PC-9 (cell line): ENCODE measurements at regions not wholly inside any gene's neighbourhood (a gene's known extent, or its start where the extent isn't known, plus 50 kb on each side); places are given as distances from the start of the nearest gene placed in this dataset.
A peak's percentile ranks its signal among the peaks of the same experiment; 100 is the strongest.

Experiments used
- BruUV-seq: library from RNA; stranded (reverse); fragments of 400-500 nt; replicated peaks from 2 replicates; lab custom pipeline; 2021; lab: Mats Ljungman, UMichigan
- CTCF ChIA-PET: fragments of 300-600 bp; sonication (Branson Sonifier 250); formaldehyde crosslinking; loops from one replicate; lab custom pipeline; 2022; ENCODE audit warnings: antibody characterized with exemption; lab: Charles Lee
- POLR2A ChIA-PET: fragments of 300-600 bp; sonication (Branson Sonifier 250); formaldehyde crosslinking; loops from one replicate; lab custom pipeline; 2022; ENCODE audit warnings: antibody characterized with exemption; ENCODE audit not compliant: unreplicated experiment; lab: Charles Lee
- DNase-seq, 2 experiments: peaks; one replicate each; pipeline versions ENCODE4 v3.0.0 to v3.0.0-alpha.2; 2015 to 2022; ENCODE audit warnings: mixed read lengths in 1 of 2
- H2AFZ ChIP-seq: fragments of 200-600 bp; sonication (generic); 2 replicates; pipeline ENCODE4 v1.8.1; 2017; ENCODE audit warnings: antibody characterized with exemption
- H3F3A ChIP-seq: fragments of 200-600 bp; sonication (generic); 2 replicates; pipeline ENCODE4 v1.8.1; 2017; ENCODE audit warnings: antibody characterized with exemption, mild to moderate bottlenecking, low read depth; ENCODE audit not compliant: insufficient read depth
- H3K27ac ChIP-seq: fragments of 200-600 bp; sonication (generic); 2 replicates; pipeline ENCODE4 v1.6.1; 2016; ENCODE audit warnings: mixed run types
- H3K27me3 ChIP-seq: fragments of 200-600 bp; sonication (generic); 2 replicates; pipeline ENCODE4 v1.6.1; 2016; ENCODE audit warnings: low read depth, mixed run types; ENCODE audit not compliant: insufficient read depth
- H3K36me3 ChIP-seq: fragments of 200-600 bp; sonication (generic); 2 replicates; pipeline ENCODE4 v1.6.1; 2016; ENCODE audit warnings: low read depth, mixed run types
- H3K4me1 ChIP-seq: fragments of 200-600 bp; sonication (generic); replicated peaks from 2 replicates; pipeline ENCODE4 v1.6.1; 2016; ENCODE audit warnings: mixed run types; ENCODE audit not compliant: insufficient read depth
- H3K4me2 ChIP-seq: fragments of 200-600 bp; sonication (generic); 2 replicates; pipeline ENCODE4 v1.6.1; 2017; ENCODE audit warnings: mixed run types
- H3K4me3 ChIP-seq: fragments of 200-600 bp; sonication (generic); 2 replicates; pipeline ENCODE4 v1.6.1; 2016; ENCODE audit warnings: mixed run types
- H3K79me2 ChIP-seq: fragments of 200-600 bp; sonication (generic); 2 replicates; pipeline ENCODE4 v1.6.1; 2017; ENCODE audit warnings: low read depth, mixed run types
- H3K9me2 ChIP-seq: fragments of 200-600 bp; sonication (generic); 2 replicates; pipeline ENCODE4 v1.8.1; 2017; ENCODE audit warnings: mild to moderate bottlenecking; ENCODE audit not compliant: insufficient read depth
- H3K9me3 ChIP-seq: fragments of 200-600 bp; sonication (generic); 2 replicates; pipeline ENCODE4 v1.8.1; 2016; ENCODE audit warnings: low read depth; ENCODE audit not compliant: insufficient read depth
- H4K20me1 ChIP-seq: fragments of 200-600 bp; sonication (generic); 2 replicates; pipeline ENCODE4 v1.8.1; 2017; ENCODE audit not compliant: insufficient read depth
- EZH2 ChIP-seq: fragments of 200-600 bp; sonication (generic); IDR thresholded peaks from 2 replicates; pipeline ENCODE4 v1.8.0; 2017; ENCODE audit warnings: antibody characterized with exemption, low read depth
- intact Hi-C: fragments of 100-400 bp; cut with micrococcal nuclease; formaldehyde crosslinking; loops from one replicate; pipeline ENCODE4 v1.10.0; 2022; ENCODE audit not compliant: unreplicated experiment
- TF ChIP-seq, protein P1 (sequence below): fragments of 200-600 bp; sonication (generic); conservative IDR thresholded peaks from 2 replicates; pipeline ENCODE4 v1.6.1; 2017; ENCODE audit warnings: mixed run types, antibody characterized with exemption, mild to moderate bottlenecking, moderate library complexity

- POLR2A ChIA-PET, result interaction anchor here (0.7 kb wide), 1 partner anchor 11 kb away, joined by 4 read pairs; no protein-coding TSS in a partner anchor
- no TSS peak for BruUV-seq
- Histone ChIP-seq H3K27ac (no peak overlapping the region), H4K20me1 (no peaks in the 10 kb centered on the region), H3K4me1 (peaks cover 11% of the 10 kb centered on the region), H3K4me2 (no peak overlapping the region), H3K4me3 (no peak overlapping the region), H3K9me2 (no peaks in the 10 kb centered on the region), H3K27me3 (no peaks in the 10 kb centered on the region), H3F3A (no peaks in the 10 kb centered on the region), H2AFZ (no peak overlapping the region), H3K79me2 (no peaks in the 10 kb centered on the region), H3K9me3 (no peaks in the 10 kb centered on the region), H3K36me3 (no peaks in the 10 kb centered on the region)
- TF ChIP-seq, protein P1, sequence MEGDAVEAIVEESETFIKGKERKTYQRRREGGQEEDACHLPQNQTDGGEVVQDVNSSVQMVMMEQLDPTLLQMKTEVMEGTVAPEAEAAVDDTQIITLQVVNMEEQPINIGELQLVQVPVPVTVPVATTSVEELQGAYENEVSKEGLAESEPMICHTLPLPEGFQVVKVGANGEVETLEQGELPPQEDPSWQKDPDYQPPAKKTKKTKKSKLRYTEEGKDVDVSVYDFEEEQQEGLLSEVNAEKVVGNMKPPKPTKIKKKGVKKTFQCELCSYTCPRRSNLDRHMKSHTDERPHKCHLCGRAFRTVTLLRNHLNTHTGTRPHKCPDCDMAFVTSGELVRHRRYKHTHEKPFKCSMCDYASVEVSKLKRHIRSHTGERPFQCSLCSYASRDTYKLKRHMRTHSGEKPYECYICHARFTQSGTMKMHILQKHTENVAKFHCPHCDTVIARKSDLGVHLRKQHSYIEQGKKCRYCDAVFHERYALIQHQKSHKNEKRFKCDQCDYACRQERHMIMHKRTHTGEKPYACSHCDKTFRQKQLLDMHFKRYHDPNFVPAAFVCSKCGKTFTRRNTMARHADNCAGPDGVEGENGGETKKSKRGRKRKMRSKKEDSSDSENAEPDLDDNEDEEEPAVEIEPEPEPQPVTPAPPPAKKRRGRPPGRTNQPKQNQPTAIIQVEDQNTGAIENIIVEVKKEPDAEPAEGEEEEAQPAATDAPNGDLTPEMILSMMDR, result no peak
- TF ChIP-seq EZH2, result no peak
- no peak for DNase-seq
- intact Hi-C loops, result no loop called here
- CTCF ChIA-PET, result no interaction called here
Observed at GRCh38 chr12:28955491-28955890, 193.6 kb upstream of the FAR2 start.

GRCh38 chr12:28955931-28956330 lies 193.1 kb upstream of the FAR2 start:
- Histone ChIP-seq H3K36me3 (no peaks in the 10 kb centered on the region), H3K4me3 (no peak overlapping the region), H3F3A (no peaks in the 10 kb centered on the region), H3K9me3 (no peaks in the 10 kb centered on the region), H3K4me1 (peaks cover 11% of the 10 kb centered on the region), H3K27me3 (no peaks in the 10 kb centered on the region), H3K9me2 (no peaks in the 10 kb centered on the region), H4K20me1 (no peaks in the 10 kb centered on the region), H3K27ac (no peak overlapping the region), H3K79me2 (no peaks in the 10 kb centered on the region), H2AFZ (no peak overlapping the region), H3K4me2 (no peak overlapping the region)
- ChIA-PET POLR2A (interaction anchor here (0.7 kb wide), 1 partner anchor 12 kb away, joined by 4 read pairs; no protein-coding TSS in a partner anchor), CTCF (no interaction called here)
- BruUV-seq, result no TSS peak
- TF ChIP-seq EZH2, result no peak
- TF ChIP-seq, protein P1, result no peak
- DNase-seq, result no peak
- intact Hi-C loops, result no loop called here

DNA sequence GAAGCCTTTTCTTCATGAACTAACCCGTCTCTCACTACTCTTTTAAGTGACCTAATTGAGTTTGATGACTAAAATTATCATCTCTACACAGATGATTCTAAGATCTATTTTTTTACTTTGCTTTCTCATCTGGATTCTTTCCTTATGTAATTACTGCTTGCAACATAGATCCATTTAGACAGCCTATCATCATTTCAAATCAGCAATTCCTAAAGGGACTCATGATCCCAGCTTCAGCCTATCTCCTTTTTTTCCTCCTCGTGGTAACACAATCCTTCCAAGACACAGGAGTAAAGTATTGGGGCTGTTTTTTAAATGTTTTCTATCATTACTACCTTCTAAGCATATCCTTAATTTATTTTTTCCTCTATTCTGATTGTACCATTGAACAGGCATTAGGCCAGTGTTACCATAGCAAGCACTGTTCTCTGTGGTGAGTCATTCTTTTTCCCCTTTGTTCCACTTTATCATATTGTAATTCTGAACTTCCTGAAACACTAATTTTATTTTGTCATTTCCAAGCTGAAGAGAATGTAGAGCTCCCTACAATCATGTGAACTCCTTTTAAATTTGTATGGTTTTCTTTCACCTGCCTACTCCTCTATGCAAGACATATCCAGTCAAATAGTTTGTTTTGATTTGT lies 190.4 kb upstream of the FAR2 start:
- Histone ChIP-seq H3K4me2 (peak overlapping the region; percentile 10; the same call in 1 of the 2 replicates), H3F3A (no peaks in the 10 kb centered on the region), H3K27ac (no peak overlapping the region), H3K4me3 (0 out of 2 replicates have a peak overlapping the region, but pooled peaks have one; percentile 13), H3K79me2 (no peaks in the 10 kb centered on the region), H3K27me3 (no peaks in the 10 kb centered on the region), H3K36me3 (no peaks in the 10 kb centered on the region), H4K20me1 (no peaks in the 10 kb centered on the region), H3K9me2 (no peaks in the 10 kb centered on the region), H3K4me1 (peaks cover 11% of the 10 kb centered on the region), H2AFZ (no peak overlapping the region), H3K9me3 (no peaks in the 10 kb centered on the region)
- TF ChIP-seq, protein P1, result no peak
- no peak for TF ChIP-seq EZH2
- intact Hi-C loops, result no loop called here
- ChIA-PET POLR2A (no interaction called here), CTCF (no interaction called here)
- BruUV-seq, result no TSS peak
- DNase-seq, result no peak
